CD4-positive, alpha-beta T cell (primary cell): ENCODE measurements at regions not wholly inside any gene's neighbourhood (a gene's known extent, or its start where the extent isn't known, plus 50 kb on each side); places are given as distances from the start of the nearest gene placed in this dataset.
"Not testable (repeated sequence)": the region's sequence is repeated elsewhere in the genome, so short reads cannot be mapped to it uniquely, and the experiment has no call there.

Experiments
- ATAC-seq: fragments of 200-7000 bp; cut with Tn5 transposase; one replicate; pipeline ENCODE4 v1.10.0; 2022; ENCODE audit warnings: mild to moderate bottlenecking; ENCODE audit not compliant: poor library complexity
- CTCF ChIA-PET: fragments of 350-600 bp; sonication (Branson Sonifier 250); formaldehyde crosslinking; loops from one replicate; lab custom pipeline; 2021; ENCODE audit warnings: antibody characterized with exemption, inconsistent platforms; lab: Charles Lee
- POLR2A ChIA-PET: fragments of 350-600 bp; sonication (Branson Sonifier 250); formaldehyde crosslinking; loops from one replicate; lab custom pipeline; 2021; ENCODE audit warnings: antibody characterized with exemption, inconsistent platforms; lab: Charles Lee
- DNase-seq, 14 experiments: peaks; one replicate each; pipeline ENCODE4 v3.0.0-alpha.2; 2013 to 2020; ENCODE audit warnings: mixed read lengths in 2 of 14
- H3K27ac ChIP-seq, 2 donors: one replicate each; pipeline versions ENCODE4 v1.5.1 to v1.7.0; 2013; ENCODE audit warnings: low read length in 2 of 2, low read depth in 1 of 2, mild to moderate bottlenecking in 1 of 2
- H3K27me3 ChIP-seq, 2 experiments: 1 replicate in 1 of 2; 2 replicates in 1 of 2; pipeline versions ENCODE4 v1.6.1 to v1.7.0; 2013; ENCODE audit warnings: low read length in 2 of 2, control low read depth in 1 of 2, mild to moderate bottlenecking in 1 of 2, moderate library complexity in 1 of 2; ENCODE audit not compliant: insufficient read depth in 2 of 2, control insufficient read depth in 1 of 2
- H3K36me3 ChIP-seq: one replicate; pipeline ENCODE4 v1.6.1; 2013; ENCODE audit warnings: low read length, control low read depth; ENCODE audit not compliant: insufficient read depth
- H3K4me1 ChIP-seq: one replicate; pipeline ENCODE4 v1.6.1; 2013; ENCODE audit warnings: low read length, control low read depth; ENCODE audit not compliant: insufficient read depth
- H3K4me3 ChIP-seq: one replicate; pipeline ENCODE4 v1.5.1; 2013; ENCODE audit warnings: mild to moderate bottlenecking, low read length, moderate library complexity
- H3K9me3 ChIP-seq, 2 experiments: 1 replicate in 1 of 2; 2 replicates in 1 of 2; pipeline versions ENCODE4 v1.6.1 to v1.7.0; 2013; ENCODE audit warnings: low read length in 2 of 2, mild to moderate bottlenecking in 2 of 2, control low read depth in 1 of 2, moderate library complexity in 1 of 2; ENCODE audit not compliant: control insufficient read depth in 1 of 2, insufficient read depth in 1 of 2
- H3K27ac Mint-ChIP-seq: one replicate; pipeline ENCODE4 v1.8.0; 2020; ENCODE audit warnings: mixed read lengths
- H3K27me3 Mint-ChIP-seq: one replicate; pipeline ENCODE4 v1.8.0; 2021; ENCODE audit warnings: mixed read lengths
- H3K36me3 Mint-ChIP-seq: one replicate; pipeline ENCODE4 v1.8.0; 2021; ENCODE audit warnings: low read depth, mixed read lengths
- H3K4me1 Mint-ChIP-seq: one replicate; pipeline ENCODE4 v1.8.0; 2021; ENCODE audit warnings: low read depth, mixed read lengths
- H3K4me3 Mint-ChIP-seq: one replicate; pipeline ENCODE4 v1.8.0; 2020; ENCODE audit warnings: mild to moderate bottlenecking, mixed read lengths
- H3K9me3 Mint-ChIP-seq: one replicate; pipeline ENCODE4 v1.8.0; 2020; ENCODE audit warnings: mixed read lengths
- intact Hi-C, 2 experiments: fragments of 100-400 bp; cut with DNase I in 1 of 2; cut with micrococcal nuclease in 1 of 2; formaldehyde crosslinking; loops; one replicate each; pipeline versions ENCODE4 v1.15.1 to v1.9.0; 2023 to 2025; cut with DNase I, micrococcal nuclease
- TF ChIP-seq, protein P1 (sequence below): fragments of 200-600 bp; IDR thresholded peaks from one replicate; pipeline ENCODE4 v1.8.0; 2022; ENCODE audit warnings: antibody characterized with exemption, mild to moderate bottlenecking

DNA sequence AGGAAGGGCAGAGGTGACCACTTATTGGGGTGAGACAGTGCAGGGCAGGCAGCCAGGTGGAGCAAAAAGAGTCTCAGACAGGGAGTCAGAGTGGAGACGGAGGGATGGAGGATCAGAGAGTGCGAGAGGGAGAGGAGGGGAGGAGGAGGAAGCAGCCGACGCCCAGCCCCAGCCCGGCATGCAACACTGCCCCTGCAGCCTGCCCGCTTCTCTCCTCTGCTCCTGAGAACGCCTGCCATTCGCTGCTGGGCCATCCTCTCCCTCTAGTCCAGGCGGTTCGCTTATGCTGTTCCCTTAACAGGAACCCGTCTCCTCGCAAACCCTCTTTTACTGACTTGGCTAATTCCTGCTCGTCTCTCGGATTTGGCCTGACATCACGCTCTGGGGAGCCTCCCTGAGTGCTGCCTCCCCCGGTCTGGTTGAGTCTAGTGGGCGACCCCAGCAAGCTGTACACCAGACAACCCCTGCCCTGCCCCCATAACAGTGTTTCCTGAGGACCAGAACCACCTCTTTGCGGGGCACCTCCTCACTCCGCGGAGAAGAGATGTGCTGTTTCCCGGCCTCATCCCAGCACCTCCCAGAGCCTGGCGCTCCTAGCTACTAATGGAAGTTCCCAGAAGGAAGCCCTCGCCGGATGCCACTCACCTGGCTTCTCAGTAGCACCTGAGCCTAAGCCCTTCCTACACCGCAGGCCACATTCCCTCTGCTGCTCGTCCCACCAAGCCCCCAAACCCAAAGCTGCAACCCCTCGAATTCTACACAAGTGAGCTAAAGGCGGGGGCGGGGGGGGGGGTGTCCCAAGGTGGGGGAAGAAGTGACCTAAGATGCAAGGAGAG is 61.2 kb upstream of the CCL1 start:
- intact Hi-C loops: loop anchor here (5.0 to 10.0 kb wide), 4 partner anchors 471 to 1121 kb away; partner anchors contain the start of gene LIG3 (in 1 of the 2)
- H3K4me3 ChIP-seq: peak overlapping the region; percentile 7

GRCh38 chr17:34423315-34423714 is 60.3 kb upstream of the CCL1 start:
- H3K4me3 Mint-ChIP-seq, DNase-seq, CTCF ChIA-PET, POLR2A ChIA-PET, H3K36me3 ChIP-seq, H3K4me1 Mint-ChIP-seq, H3K27ac Mint-ChIP-seq, H3K9me3 ChIP-seq, ATAC-seq, H3K9me3 Mint-ChIP-seq, H3K27ac ChIP-seq, H3K4me1 ChIP-seq, H3K36me3 Mint-ChIP-seq, H3K4me3 ChIP-seq: not testable (repeated sequence)
- H3K27me3 ChIP-seq: peaks cover 18 to 27% of the 10 kb centered on the region in 2 experiments
- intact Hi-C loops: loop anchor here (5.0 to 10.0 kb wide), 4 partner anchors 471 to 1121 kb away; partner anchors contain the start of gene LIG3 (in 1 of the 2)
- peaks cover 60% of the 10 kb centered on the region for H3K27me3 Mint-ChIP-seq

More for the DNA sequence above, 61.2 kb upstream of the CCL1 start:
- Histone ChIP-seq H3K9me3 (no peaks in the 10 kb centered on the region), H3K36me3 (no peaks in the 10 kb centered on the region), H3K27me3 (peaks cover 14 to 27% of the 10 kb centered on the region in 2 experiments), H3K27ac (no peak overlapping the region), H3K4me1 (peaks cover 7% of the 10 kb centered on the region)
- Mint-ChIP-seq H3K4me1 (no peaks in the 10 kb centered on the region), H3K9me3 (no peaks in the 10 kb centered on the region), H3K27ac (no peak overlapping the region), H3K36me3 (no peaks in the 10 kb centered on the region), H3K27me3 (peaks cover 60% of the 10 kb centered on the region), H3K4me3 (no peak overlapping the region)
- ChIA-PET POLR2A (no interaction called here), CTCF (no interaction called here)
- DNase-seq (no peak), ATAC-seq (no peak)
- TF ChIP-seq, protein P1, sequence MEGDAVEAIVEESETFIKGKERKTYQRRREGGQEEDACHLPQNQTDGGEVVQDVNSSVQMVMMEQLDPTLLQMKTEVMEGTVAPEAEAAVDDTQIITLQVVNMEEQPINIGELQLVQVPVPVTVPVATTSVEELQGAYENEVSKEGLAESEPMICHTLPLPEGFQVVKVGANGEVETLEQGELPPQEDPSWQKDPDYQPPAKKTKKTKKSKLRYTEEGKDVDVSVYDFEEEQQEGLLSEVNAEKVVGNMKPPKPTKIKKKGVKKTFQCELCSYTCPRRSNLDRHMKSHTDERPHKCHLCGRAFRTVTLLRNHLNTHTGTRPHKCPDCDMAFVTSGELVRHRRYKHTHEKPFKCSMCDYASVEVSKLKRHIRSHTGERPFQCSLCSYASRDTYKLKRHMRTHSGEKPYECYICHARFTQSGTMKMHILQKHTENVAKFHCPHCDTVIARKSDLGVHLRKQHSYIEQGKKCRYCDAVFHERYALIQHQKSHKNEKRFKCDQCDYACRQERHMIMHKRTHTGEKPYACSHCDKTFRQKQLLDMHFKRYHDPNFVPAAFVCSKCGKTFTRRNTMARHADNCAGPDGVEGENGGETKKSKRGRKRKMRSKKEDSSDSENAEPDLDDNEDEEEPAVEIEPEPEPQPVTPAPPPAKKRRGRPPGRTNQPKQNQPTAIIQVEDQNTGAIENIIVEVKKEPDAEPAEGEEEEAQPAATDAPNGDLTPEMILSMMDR: no peak

- Histone ChIP-seq H3K4me3 (no peak overlapping the region), H3K27me3 (peaks cover 18 to 27% of the 10 kb centered on the region in 2 experiments), H3K9me3 (no peaks in the 10 kb centered on the region), H3K4me1 (peaks cover 7% of the 10 kb centered on the region), H3K27ac (no peak overlapping the region), H3K36me3 (no peaks in the 10 kb centered on the region)
- ATAC-seq (no peak), DNase-seq (no peak)
- no peak overlapping the region for H3K4me3 Mint-ChIP-seq
- H3K9me3 Mint-ChIP-seq: no peaks in the 10 kb centered on the region
- no peak overlapping the region for H3K27ac Mint-ChIP-seq
- H3K27me3 Mint-ChIP-seq: peaks cover 47% of the 10 kb centered on the region
- no peaks in the 10 kb centered on the region for H3K4me1 Mint-ChIP-seq
- ChIA-PET CTCF (interaction anchor here (1.0 to 1.4 kb wide), 5 partner anchors 9 to 1326 kb away, joined by 3 to 14 read pairs (median 4); partner anchors contain the start of gene RAD51D), POLR2A (interaction anchor here (1.2 kb wide), 1 partner anchor 699 kb away, joined by 7 read pairs; the partner anchor contains the start of gene RAD51D)
- intact Hi-C loops: loop anchor here (1.0 to 10.0 kb wide), 7 partner anchors 217 to 1326 kb away; partner anchors contain the start of genes RAD51D (in 2 of the 2) and LIG3 (in 1 of the 2)
- H3K36me3 Mint-ChIP-seq: no peaks in the 10 kb centered on the region
- TF ChIP-seq, protein P1: no peak
Observed at GRCh38 chr17:34420900-34421299, 57.9 kb upstream of the CCL1 start.
